Right hindlimb (tissue), 1 donor: ENCODE measurements at regions not wholly inside any gene's neighbourhood (a gene's known extent, or its start where the extent isn't known, plus 50 kb on each side); places are given as distances from the start of the nearest gene placed in this dataset.
A peak's percentile ranks its signal among the peaks of the same experiment; 100 is the strongest.

ENCODE experiments used
- DNase-seq: peaks from one replicate; pipeline ENCODE4 v3.0.0-alpha.2; 2018

DNA sequence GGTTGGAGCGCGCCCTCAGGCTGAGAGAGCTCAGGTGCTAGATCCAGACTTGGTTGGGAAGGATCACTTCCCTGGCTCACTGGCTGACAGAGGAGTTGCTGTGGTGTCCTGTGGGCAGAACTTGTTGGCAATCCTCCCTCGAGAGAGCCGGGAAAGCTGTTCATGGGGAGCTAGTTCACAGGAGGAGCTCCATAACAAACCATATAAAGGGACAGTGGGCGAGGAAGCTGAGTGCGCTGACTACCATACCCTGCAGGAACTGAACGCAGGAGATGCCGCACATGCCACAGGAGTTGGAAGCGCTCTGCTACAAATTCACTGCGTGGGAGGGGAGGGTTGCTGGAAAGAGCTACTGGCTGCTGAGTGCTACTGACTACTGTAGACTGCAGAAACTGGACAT, 243.2 kb downstream of the OGFRL1 start:
- no peak for DNase-seq

DNA sequence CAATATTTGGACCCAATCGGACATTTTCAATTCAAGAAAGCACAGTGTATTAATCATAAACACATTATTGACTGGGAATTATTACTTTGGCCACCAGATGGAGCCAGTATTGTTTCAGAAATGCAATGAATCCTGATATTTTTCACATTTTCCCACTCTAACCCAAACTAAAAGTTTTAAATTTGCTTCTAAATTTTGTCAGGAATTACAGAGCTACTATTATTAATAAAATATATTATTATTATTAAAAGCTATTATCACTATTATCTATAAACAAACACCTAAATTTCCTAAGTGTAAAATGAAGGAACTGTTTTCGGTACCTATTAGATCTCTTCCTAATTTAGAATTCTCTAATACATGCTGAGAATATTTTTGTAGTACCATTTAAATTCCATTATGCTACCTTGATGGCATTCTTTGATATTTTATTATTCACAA, 245.3 kb downstream of the OGFRL1 start:
- no peak for DNase-seq

DNA sequence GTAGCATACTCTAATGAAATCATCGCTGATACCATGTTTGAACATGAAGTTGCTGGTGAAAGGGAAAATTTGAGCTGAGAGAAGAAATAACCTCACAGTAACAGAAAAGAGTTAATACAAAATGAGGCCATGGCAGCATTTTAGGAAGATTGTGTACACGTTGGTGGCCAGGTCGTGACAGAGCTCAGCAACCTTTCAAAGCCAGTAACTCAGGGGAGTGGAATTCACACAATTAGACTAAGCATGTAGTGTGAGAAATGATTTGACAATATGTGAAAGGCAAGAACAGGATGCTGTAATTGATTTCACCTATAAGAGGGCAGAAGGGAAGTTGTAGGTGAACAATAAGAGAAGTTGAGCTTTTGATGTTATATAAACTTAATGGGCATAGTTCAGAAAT, 246.3 kb downstream of the OGFRL1 start:
- DNase-seq, result no peak

DNA sequence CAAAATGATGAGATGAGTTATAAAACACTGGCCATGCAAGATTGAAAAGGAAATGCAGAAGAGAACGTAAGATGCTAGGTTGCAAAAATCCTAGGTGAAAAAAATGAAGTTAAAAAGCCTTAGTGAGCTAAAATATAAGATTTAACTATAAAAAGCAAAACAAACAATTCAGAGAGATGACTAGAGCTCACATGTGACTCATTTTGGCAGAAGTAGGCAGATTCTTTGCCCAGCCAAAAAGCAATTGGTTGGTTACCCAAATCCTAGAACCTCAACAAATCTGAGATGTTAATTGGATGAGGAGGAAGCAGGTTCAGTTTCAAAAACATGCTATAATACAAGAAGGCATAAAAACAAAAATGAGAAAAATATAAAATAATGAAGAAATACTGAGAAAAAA, 249.1 kb downstream of the OGFRL1 start:
- DNase-seq, result no peak

DNA sequence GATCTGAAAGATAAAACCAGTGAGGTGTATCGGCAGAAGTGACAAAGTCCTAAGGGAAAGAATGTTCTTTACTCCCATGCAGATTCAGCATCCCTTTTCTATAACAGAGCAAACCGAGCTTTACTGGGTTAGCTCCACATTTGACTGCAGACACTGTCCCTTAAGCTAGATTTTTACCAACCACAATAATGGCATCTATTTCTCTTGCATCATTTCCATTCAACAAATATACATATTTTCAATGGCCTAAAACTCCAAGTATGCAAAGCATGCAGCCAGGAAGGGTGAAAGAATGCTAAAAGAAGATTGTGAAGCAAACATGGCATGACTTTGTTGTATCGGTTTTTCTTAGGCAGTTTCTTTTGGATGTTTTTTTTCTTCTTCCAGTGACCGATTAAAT, 255.4 kb downstream of the OGFRL1 start:
- DNase-seq, result no peak

DNA sequence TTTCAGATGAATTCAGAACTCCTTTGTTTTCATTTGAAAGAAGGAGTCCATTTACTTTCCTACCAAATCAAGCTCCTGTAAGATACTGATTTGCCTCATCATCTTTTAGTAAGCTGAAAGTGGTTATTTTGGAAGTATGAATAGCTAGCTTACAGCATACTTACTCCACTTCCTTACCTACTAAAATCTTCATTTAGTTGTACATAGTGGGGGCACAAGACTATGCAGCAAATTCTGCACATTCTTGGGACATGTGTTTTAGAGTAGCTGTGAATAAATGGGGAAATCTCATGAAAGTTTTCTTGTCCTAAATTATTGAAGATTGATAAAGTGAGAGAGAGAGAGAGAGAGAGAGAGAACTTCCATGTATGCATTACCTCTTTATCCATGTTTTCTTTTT, 256.3 kb downstream of the OGFRL1 start:
- no peak for DNase-seq

DNA sequence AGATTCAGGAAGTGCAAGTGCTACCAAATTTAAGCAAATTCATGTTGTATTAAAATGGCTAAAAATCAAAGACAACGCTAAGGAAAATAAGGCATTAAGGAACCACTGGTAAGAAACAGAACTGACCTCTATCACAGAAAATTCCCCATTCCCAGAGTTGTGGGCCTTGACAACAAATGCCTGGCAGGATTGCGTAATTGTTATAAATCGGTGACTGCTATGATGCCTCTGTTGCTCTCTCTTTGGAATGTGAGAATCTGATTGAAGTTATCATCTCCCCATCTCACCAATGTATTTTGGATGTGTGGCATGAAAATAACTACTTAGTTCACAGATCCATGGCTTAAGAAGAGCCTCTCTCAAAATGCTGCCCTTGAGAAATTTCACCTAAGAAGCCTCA, 257.3 kb downstream of the OGFRL1 start:
- DNase-seq, result no peak

DNA sequence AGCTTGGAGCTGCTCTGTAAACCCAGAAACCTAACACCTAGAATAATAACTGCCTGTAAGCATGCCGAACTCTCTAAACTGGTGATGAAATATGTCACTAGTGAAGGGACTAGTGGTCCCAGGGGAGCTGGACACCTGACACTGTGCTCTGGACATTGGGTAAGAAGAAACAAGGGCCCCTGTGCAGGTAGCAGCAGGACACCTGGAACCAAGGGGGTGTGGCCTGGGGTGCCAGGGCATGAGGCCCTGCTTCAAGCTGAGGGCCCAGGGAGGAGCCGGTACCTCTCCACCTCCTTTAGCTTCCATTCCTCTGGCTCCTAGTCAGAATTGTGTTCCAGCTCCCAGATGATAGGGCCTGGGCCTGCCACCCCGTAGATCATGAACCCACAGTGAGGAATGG, 263.2 kb downstream of the OGFRL1 start:
- DNase-seq, result no peak

DNA sequence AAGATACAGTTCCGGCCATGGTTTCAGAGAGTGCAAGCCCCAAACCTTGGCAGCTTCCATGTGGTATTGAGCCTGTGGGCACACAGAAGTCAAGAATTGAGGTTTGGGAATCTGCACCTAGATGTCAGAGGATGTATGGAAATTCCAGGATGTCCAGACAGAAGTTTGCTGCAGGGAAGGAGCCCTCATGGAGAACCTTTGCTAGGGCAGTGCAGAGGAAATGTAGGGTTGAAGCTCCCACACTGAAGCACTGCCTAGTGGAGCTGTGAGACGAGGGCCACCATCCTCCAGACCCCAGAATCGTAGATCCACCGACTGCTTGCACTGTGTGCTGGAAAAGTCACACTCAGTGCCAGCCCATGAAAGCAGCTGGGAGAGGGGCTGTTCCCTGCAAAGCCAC, 267.5 kb downstream of the OGFRL1 start:
- DNase-seq, result no peak

DNA sequence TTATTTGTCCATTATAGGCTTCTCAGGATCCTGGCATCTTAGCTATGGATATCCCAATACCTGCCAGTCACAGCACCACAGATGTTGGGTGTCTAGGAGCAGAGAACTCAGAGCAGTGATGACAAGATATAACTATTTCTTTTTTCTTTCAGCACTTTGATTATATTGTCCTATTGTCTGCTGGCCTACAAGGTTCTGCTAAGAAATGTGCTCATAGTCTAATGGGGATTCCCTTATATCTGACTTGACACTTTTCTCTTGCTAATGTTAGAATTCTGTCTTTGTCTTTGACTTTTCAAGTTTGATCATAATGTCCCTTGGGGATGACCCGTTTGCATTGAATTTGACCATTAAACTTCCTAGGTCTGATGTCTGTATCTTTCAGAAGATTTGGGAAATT, 270.4 kb downstream of the OGFRL1 start:
- no peak for DNase-seq

DNA sequence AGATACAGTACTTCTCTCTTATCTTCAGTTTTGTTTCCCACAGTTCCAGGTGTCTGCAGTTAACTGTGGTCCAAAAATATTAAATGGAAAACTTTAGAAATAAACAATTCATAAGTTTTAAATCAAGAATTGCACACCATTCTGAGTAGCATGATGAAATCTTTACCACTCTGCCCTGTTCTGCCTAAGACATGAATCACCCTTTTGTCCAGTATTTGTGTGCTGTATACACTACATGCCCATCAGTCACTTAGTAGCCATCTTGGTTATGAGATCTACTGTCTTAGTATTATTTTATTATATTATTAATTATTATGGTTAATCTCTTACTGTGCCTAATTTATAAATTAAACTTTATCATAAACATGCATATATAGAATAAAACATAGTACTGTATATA, 279.0 kb downstream of the OGFRL1 start:
- DNase-seq, result no peak

DNA sequence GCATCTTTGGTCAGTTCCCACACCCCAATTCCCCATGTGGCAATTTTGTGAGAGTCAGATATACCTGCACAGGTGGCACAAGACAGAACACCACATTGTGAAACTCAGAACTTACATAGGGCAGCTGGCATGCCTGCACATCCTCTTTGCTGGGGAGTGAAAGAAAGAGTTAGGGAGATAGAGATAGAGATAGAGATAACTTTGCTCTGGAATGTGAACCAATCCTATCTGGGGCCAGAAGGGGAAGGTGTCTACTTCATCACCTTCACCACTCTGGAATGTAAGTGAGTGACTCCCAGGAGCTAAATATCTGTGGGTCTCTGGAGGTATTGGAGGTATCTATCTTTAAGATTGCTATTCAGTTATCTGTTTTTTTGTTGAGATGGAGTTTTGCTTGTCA, 289.2 kb downstream of the OGFRL1 start:
- no peak for DNase-seq

DNA sequence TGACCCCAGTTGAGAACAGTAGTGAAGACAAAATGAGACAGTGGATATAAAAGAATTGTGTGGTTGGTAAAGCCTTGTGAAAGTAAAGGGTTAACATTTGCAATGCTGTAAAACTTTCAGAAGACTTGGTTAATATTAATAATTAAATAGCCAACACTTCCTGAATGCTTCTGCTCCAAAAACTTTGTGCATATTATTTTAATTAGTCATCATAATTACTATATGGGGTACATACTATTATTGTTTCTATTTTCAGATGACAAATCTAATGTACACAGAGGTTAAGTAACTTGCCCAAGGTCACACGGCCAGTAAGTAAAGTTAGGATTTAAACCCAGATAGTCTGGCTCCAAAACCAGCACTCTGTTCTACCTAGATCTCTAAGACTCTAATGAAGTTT, 291.3 kb downstream of the OGFRL1 start:
- DNase-seq, result no peak

DNA sequence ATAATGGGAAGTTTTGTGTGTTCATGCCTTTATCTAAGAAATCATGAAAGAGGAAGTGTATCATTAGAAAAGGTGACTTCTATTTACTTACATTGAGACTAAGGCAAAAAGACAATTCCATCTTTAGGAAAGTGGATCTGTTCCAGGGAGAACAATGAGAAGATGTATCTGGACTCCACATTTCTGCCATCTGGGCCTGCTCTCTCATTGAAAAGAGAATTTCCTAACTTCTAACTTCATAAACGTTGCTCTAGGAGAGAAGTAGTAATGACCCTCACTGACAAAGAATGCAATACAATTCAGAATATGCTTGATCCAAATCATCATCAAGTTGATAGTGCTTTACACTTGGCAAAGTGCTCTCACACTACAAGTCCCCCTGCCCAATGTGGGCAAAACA, 294.2 kb downstream of the OGFRL1 start:
- DNase-seq, result no peak

DNA sequence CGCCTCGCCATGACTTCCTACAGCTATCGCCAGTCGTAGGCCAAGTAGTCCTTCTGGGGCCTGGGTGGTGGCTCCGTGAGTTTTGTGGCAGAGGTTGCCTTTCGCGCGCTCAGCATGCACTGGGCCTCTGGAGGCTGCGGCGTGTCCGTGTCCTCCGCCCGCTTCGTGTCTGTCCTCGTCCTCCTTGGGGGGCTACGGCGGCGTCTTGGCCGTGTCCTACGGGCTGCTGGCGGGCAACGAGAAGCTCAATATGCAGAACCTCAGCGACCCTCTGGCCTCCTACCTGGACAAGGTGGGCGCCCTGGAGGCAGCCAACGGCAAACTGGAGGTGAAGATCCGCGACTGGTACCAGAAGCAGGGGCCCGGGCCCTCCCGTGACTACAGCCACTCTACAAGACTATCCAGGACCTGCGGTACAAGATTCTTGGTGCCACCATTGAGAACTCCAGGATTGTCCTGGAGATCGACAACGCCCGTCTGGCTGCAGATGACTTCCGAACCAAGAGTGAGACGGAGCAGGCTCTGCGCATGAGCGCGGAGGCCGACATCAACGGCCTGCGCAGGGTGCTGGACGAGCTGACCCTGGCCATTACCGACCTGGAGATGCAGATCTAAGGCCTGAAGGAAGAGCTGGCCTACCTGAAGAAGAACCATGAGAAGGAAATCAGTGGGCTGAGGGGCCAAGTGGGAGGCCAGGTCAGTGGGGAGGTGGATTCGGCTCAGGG, 296.3 kb downstream of the OGFRL1 start:
- no peak for DNase-seq

DNA sequence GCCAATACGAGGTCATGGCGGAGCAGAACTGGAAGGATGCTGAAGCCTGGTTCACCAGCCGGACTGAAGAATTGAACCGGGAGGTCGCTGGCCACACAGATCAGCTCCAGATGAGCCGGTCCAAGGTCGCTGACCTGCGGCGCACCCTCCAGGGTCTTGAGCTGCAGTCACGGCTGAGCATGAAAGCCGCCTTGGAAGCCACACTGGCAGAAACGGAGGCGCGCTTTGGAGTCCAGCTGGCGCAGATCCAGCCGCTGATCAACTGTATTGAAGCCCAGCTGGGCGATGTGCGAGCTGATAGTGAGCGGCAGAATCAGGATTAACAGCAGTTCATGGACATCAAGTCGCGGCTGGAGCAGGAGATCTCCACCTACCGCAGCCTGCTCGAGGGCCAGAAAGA, 296.9 kb downstream of the OGFRL1 start:
- DNase-seq, result no peak

DNA sequence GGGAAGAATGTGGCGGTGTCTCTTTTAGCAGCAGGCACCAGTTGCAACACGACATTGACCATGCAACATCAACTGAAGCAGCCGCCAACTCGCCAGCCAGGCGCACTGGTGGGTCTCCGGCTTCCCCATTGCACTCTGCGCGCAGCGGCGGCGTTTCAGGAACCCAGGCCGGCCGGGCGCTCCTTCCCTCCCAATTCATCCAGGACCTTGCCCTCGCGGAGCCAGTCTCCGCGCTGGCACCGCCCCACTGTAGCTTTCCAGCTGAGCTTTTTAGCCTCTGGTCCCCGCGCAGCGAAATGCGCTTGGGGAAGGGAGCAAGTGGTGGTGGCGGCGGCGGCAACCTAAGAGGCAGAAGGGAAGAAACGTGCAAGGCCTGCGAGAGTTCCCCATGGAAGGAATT, 297.9 kb upstream of the RIMS1 start:
- no peak for DNase-seq

DNA sequence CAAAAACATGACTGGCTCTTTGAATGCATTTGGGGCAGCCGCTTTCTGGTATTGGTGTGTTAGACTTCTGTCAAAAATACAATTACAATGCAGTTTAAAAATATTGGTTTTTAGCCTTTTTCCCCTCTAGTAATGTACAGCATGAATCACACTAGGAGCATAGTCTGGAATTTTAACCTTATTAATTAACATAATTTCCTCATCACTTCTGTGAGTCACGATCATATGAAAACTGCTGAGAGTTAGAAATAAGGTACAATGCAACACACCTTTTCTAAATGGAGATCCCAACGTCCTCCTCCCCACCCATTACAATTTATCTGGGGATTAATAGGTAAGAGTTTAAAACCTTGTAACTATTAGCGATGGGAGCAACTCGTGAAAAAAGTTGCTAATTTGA, 297.1 kb upstream of the RIMS1 start:
- no peak for DNase-seq

DNA sequence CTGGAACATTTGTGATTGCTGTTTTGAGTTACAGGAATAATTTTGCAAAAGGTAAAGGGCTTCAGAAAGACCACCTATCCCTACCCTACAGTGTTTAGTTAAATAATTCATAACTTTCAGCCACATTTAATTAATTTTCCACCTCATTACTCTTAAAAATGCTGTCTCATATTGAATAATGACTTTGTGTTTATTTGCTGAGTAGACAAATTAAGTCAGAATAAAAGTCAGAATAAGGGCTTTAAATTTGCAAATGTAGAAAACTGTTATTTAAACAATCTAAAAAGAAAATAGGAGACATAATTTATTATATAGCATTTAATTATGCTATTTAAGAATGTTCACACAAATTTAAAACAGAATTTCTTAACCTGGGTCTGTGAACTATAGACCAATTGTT, 293.7 kb upstream of the RIMS1 start:
- DNase-seq, result no peak

DNA sequence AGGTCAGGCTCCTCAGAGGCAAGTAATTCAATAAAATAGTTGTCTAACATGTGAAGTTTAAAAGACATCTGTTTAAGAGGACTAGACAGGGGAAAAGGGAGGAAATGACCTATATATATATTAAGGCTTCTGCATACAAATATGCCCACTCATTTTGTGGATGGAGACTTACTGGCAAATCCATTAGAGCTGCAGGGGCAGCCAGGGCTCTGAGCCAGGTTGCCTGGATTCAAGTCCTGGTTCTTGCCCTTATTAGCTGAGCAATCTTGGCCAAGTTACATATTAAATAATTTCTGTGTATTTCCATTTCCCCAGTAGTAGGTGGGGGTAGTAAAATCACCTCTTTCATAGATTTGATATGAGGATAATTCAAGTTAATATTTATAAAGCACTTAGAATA, 287.0 kb upstream of the RIMS1 start:
- peak; percentile 66 for DNase-seq

DNA sequence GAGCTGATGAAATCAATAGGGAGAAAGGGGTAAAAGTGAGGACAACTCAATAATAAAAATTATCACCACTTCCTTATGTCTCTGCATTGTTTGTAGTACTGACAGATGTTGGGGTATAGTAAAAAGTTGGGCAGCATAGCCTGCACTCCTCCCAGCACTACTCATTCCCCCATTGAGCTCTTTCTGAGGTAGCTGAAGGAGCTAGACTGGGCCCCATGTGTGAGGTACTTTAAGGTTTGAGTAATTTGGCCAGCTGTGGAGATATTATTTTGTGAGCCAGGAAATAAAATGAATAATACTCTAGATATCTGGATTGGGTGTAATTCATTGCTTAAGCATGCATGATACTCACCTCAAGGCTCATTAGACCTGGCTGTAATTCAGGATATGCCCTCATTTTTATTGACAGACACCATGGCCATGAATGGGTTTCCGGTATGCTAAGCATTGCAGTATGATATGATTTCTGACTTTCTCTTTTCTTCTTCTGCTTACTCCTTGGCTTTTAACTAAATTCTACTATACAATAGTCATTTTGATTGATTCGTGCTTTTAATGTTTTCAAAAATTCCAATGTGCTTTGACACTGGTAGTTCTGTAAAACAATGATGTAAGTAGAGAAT, 283.9 kb upstream of the RIMS1 start:
- DNase-seq, result no peak

DNA sequence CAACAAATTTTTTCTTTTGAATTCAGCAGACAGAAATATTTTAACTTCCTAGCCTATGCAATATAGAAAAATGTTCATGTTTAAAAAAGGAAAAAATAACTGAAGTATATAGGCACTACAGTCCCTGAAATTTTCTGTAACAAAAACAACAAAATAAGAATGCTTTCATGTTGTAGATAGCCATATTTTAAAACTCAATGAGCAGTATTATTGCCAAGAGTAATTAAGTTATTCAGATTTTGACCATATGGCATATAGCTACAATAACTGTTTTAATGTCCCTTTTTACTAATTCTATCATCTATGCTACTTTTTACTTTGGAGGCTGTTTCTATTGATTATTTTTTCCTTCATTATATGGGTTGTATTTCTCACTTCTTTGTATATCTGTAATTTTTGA, 283.3 kb upstream of the RIMS1 start:
- no peak for DNase-seq

DNA sequence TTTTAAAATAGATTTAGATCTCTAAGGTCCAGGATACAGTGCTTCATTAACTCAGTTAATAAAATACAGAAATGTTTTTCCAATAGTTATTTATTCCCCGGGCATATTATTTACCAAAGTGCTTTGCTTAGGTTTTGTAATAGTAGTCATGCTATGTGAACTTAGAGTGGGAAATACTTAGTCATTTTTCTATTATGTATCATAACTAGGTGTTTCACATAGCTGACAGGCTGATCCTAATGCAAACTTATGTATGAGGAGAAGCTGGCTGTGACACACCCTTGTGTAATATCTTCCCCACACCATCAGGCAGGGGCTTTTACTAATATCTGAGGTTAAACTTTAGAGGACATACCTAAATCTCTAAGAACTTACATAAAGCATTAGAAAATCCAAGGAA, 277.7 kb upstream of the RIMS1 start:
- DNase-seq, result no peak

DNA sequence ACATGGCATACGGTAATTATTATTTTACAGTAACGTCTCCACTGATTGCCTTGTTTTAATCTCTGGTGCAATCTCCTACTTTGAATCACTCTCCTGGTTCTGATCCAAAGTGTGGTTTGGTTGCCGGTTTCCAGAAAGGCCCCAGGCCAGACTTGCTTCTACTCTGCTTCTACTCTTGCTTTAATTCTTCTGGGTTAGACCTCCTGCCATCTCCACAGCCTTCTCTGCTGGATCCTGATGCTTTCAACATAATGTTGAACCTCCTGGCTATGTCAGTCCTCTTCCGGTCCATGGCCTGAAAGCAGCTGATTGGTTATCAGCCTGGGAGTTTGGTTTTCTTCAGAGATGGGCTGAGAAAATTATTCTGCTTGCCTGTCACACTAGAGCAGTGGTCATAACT, 266.5 kb upstream of the RIMS1 start:
- no peak for DNase-seq

DNA sequence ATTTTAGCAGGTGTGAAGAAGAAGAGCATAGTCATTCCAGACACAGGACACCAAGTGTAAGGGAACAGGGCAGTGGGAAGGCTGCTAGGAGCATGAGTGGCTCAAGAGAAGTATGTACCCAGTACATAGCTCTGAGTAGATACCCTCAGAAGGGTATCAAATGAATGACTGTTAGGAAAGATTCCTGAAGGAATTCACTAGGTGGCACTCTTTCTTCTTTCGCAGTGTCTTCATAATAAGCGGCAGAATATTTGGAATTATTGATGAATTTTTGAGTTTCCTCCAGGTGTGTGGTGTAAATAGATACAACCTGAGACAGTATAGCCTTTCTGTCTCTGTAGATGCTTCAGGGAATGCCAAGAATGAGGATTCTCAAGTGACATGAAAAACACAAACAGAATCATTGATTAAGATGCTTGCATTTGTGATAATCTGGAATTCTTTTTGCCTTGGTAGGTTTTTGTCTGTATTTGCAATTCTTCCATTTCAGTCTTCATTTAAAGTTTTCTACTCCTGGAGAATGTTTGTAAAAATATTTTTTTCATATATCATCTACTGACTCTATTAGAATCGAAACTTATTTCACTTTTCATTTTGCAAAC, 264.3 kb upstream of the RIMS1 start:
- DNase-seq, result no peak
